ENCODE measurements at regions not wholly inside any gene's neighbourhood (a gene's known extent, or its start where the extent isn't known, plus 50 kb on each side); places are given as distances from the start of the nearest gene placed in this dataset.

GRCh38 chr11:42074306-42074705 is 614.9 kb upstream of the LRRC4C start:
- TF ChIP-seq YY1 (IDR thresholded peaks at IDR 0.05; ENCODE audit: insufficient read depth, insufficient read length) (no peak), SUZ12 (IDR thresholded peaks at IDR 0.05; ENCODE audit: extremely low read depth, insufficient read depth, insufficient read length) (no peak)

Data from NT2/D1 (cell line).